ENCODE measurements at regions not wholly inside any gene's neighbourhood (a gene's known extent, or its start where the extent isn't known, plus 50 kb on each side); places are given as distances from the start of the nearest gene placed in this dataset.

DNA sequence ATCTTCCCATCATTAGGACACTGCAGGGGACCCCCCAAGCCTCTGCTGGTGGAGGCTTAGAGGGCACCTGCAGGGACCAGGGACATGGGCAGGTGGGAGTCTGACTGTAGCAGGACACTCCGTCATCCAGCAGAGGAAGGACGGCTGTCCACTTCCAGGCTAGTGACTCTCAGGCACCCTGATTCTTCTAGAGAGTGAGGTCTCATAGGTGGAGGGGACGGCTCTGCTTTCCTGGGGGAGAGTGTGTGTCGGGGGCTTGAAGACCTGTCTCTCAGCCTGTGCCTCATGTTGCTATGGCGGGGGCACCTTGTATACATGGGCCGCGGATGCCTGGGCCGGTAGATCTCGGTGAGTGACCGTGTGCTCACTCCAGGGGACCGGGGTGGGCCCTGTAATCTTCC, 1116.6 kb downstream of the BRD1 start:
- TF ChIP-seq, protein P1, sequence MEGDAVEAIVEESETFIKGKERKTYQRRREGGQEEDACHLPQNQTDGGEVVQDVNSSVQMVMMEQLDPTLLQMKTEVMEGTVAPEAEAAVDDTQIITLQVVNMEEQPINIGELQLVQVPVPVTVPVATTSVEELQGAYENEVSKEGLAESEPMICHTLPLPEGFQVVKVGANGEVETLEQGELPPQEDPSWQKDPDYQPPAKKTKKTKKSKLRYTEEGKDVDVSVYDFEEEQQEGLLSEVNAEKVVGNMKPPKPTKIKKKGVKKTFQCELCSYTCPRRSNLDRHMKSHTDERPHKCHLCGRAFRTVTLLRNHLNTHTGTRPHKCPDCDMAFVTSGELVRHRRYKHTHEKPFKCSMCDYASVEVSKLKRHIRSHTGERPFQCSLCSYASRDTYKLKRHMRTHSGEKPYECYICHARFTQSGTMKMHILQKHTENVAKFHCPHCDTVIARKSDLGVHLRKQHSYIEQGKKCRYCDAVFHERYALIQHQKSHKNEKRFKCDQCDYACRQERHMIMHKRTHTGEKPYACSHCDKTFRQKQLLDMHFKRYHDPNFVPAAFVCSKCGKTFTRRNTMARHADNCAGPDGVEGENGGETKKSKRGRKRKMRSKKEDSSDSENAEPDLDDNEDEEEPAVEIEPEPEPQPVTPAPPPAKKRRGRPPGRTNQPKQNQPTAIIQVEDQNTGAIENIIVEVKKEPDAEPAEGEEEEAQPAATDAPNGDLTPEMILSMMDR (IDR thresholded peaks at IDR 0.05; ENCODE audit: unreplicated experiment in 3 of 3): no peak
- H3K4me1 Mint-ChIP-seq: peaks cover 9% of the 10 kb centered on the region
- peaks cover 4% of the 10 kb centered on the region for H3K36me3 Mint-ChIP-seq (ENCODE audit: low read depth)
- H3K9me3 Mint-ChIP-seq: peaks cover 8% of the 10 kb centered on the region
- no peak overlapping the region for H3K4me3 Mint-ChIP-seq
- H3K27me3 Mint-ChIP-seq (ENCODE audit: low read depth): peaks cover 8% of the 10 kb centered on the region
- H3K27ac Mint-ChIP-seq: no peak overlapping the region

GRCh38 chr22:48710410-48710809, 1117.3 kb downstream of the BRD1 start:
- TF ChIP-seq, protein P1 (IDR thresholded peaks at IDR 0.05; ENCODE audit: unreplicated experiment in 3 of 3): no peak
- H3K4me3 Mint-ChIP-seq: no peak overlapping the region
- H3K27me3 Mint-ChIP-seq (ENCODE audit: low read depth): peaks cover 8% of the 10 kb centered on the region
- H3K27ac Mint-ChIP-seq: no peak overlapping the region
- peaks cover 9% of the 10 kb centered on the region for H3K4me1 Mint-ChIP-seq
- no peaks in the 10 kb centered on the region for H3K36me3 Mint-ChIP-seq (ENCODE audit: low read depth)
- peaks cover 4% of the 10 kb centered on the region for H3K9me3 Mint-ChIP-seq

DNA sequence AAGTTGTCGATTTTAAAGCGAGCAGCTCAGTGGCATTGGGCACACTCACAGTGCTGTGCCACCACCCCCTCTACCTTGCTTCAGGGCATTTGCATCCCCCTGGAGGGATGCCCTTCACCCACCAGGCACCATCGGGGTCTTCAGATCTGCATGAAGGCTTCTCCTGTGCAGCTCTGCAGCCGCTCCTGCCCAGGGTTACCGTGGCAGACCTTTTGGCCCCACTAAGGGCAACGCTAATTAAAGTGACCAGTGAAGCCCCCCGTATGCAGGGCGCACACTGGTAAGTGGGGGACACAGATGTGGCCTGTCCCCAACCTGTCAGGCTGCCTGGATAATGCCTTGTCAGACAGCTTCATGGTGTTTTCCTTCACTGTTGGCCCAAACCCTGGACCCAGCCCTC, 1117.7 kb downstream of the BRD1 start:
- no peaks in the 10 kb centered on the region for H3K36me3 Mint-ChIP-seq (ENCODE audit: low read depth)
- peaks cover 5% of the 10 kb centered on the region for H3K27me3 Mint-ChIP-seq (ENCODE audit: low read depth)
- TF ChIP-seq, protein P1 (IDR thresholded peaks at IDR 0.05; ENCODE audit: unreplicated experiment in 3 of 3): no peak

GRCh38 chr22:48709453-48709852, 1118.2 kb downstream of the BRD1 start:
- no peaks in the 10 kb centered on the region for H3K9me3 Mint-ChIP-seq
- no peak overlapping the region for H3K27ac Mint-ChIP-seq
- H3K36me3 Mint-ChIP-seq (ENCODE audit: low read depth): no peaks in the 10 kb centered on the region
- H3K27me3 Mint-ChIP-seq (ENCODE audit: low read depth): peaks cover 4% of the 10 kb centered on the region
- TF ChIP-seq, protein P1 (IDR thresholded peaks at IDR 0.05; ENCODE audit: unreplicated experiment in 3 of 3): no peak
- peaks cover 9% of the 10 kb centered on the region for H3K4me1 Mint-ChIP-seq
- no peak overlapping the region for H3K4me3 Mint-ChIP-seq

More for the DNA sequence above, 1117.7 kb downstream of the BRD1 start:
- Mint-ChIP-seq H3K27ac (no peak overlapping the region), H3K4me3 (no peak overlapping the region), H3K9me3 (peaks cover 2% of the 10 kb centered on the region), H3K4me1 (peaks cover 9% of the 10 kb centered on the region)

- H3K27me3 Mint-ChIP-seq (ENCODE audit: low read depth): peaks cover 4% of the 10 kb centered on the region
- H3K9me3 Mint-ChIP-seq: no peaks in the 10 kb centered on the region
- TF ChIP-seq, protein P1 (IDR thresholded peaks at IDR 0.05; ENCODE audit: unreplicated experiment in 3 of 3): no peak
- H3K27ac Mint-ChIP-seq: no peak overlapping the region
- H3K4me3 Mint-ChIP-seq: no peak overlapping the region
- no peaks in the 10 kb centered on the region for H3K36me3 Mint-ChIP-seq (ENCODE audit: low read depth)
- H3K4me1 Mint-ChIP-seq: peaks cover 9% of the 10 kb centered on the region
These were observed 1119.0 kb downstream of the BRD1 start for GRCh38 chr22:48708558-48709245.

Data from nephron (organoid).